HG02852 (cell line): ENCODE measurements at regions not wholly inside any gene's neighbourhood (a gene's known extent, or its start where the extent isn't known, plus 50 kb on each side); places are given as distances from the start of the nearest gene placed in this dataset.
A peak's percentile ranks its signal among the peaks of the same experiment; 100 is the strongest.
"Not testable (repeated sequence)": the region's sequence is repeated elsewhere in the genome, so short reads cannot be mapped to it uniquely, and the experiment has no call there.

Experiments
- ATAC-seq: cut with Tn5 transposase; IDR thresholded peaks from one replicate; pipeline ENCODE4 v1.9.1; 2021; ENCODE audit warnings: mild to moderate bottlenecking, moderate library complexity; ENCODE audit not compliant: unreplicated experiment

- ATAC-seq: no peak
These were observed 654.2 kb downstream of the REEP3 start for GRCh38 chr10:64175271-64175962.

GRCh38 chr10:64182671-64183070 lies 661.5 kb downstream of the REEP3 start:
- no peak for ATAC-seq

- ATAC-seq: no peak
These were observed 670.1 kb downstream of the REEP3 start for GRCh38 chr10:64191286-64191685.

GRCh38 chr10:64196638-64197315 lies 675.6 kb downstream of the REEP3 start:
- no peak for ATAC-seq

GRCh38 chr10:64201936-64202335 lies 680.7 kb downstream of the REEP3 start:
- no peak for ATAC-seq

- ATAC-seq: not testable (repeated sequence)
These were observed 683.3 kb downstream of the REEP3 start for GRCh38 chr10:64204504-64204903.

GRCh38 chr10:64206409-64206808 lies 685.2 kb downstream of the REEP3 start:
- no peak for ATAC-seq

GRCh38 chr10:64209561-64209960 lies 688.4 kb downstream of the REEP3 start:
- no peak for ATAC-seq

- ATAC-seq: no peak
These were observed 689.0 kb downstream of the REEP3 start for GRCh38 chr10:64210211-64210610.

GRCh38 chr10:64211466-64211865 lies 690.3 kb downstream of the REEP3 start:
- ATAC-seq: no peak

- ATAC-seq: no peak
These were observed 693.9 kb downstream of the REEP3 start for GRCh38 chr10:64215088-64215487.

GRCh38 chr10:64219271-64220025 lies 698.2 kb downstream of the REEP3 start:
- ATAC-seq: no peak

- ATAC-seq: no peak
These were observed 713.3 kb downstream of the REEP3 start for GRCh38 chr10:64234489-64234888.

- ATAC-seq: no peak
These were observed 736.5 kb downstream of the REEP3 start for GRCh38 chr10:64257704-64258103.

GRCh38 chr10:64261092-64261491 lies 739.9 kb downstream of the REEP3 start:
- peak; percentile 85 for ATAC-seq

GRCh38 chr10:64261676-64262075 lies 740.5 kb downstream of the REEP3 start:
- peak; percentile 18 for ATAC-seq

GRCh38 chr10:64265961-64266360 lies 744.8 kb downstream of the REEP3 start:
- ATAC-seq: no peak

GRCh38 chr10:64271508-64271907 lies 750.3 kb downstream of the REEP3 start:
- ATAC-seq: no peak

GRCh38 chr10:64271983-64272382 lies 750.8 kb downstream of the REEP3 start:
- ATAC-seq: no peak

- no peak for ATAC-seq
These were observed 753.8 kb downstream of the REEP3 start for GRCh38 chr10:64275001-64275400.

- peak; percentile 90 for ATAC-seq
These were observed 754.6 kb downstream of the REEP3 start for GRCh38 chr10:64275774-64276173.

- ATAC-seq: no peak
These were observed 756.3 kb downstream of the REEP3 start for GRCh38 chr10:64277536-64277935.
